IMR-90 (cell line): ENCODE measurements at regions not wholly inside any gene's neighbourhood (a gene's known extent, or its start where the extent isn't known, plus 50 kb on each side); places are given as distances from the start of the nearest gene placed in this dataset.

Source experiments
- ATAC-seq: fragments of 200-7000 bp; cut with Tn5 transposase; 2 replicates; pipeline ENCODE4 v1.9.1; 2020; ENCODE audit warnings: low read depth, mild to moderate bottlenecking, moderate library complexity
- BruUV-seq: library from RNA; stranded (reverse); fragments of 400-500 nt; replicated peaks from 2 replicates; lab custom pipeline; 2021; lab: Mats Ljungman, UMichigan
- CTCF ChIA-PET: fragments of 300-600 bp; formaldehyde crosslinking; extraction: SDS; loops from one replicate; lab custom pipeline; 2021; ENCODE audit warnings: antibody characterized with exemption; lab: Yijun Ruan, JAX
- POLR2A ChIA-PET: fragments of 300-600 bp; sonication (Branson Sonifier 250); formaldehyde crosslinking; loops from one replicate; lab custom pipeline; 2022; ENCODE audit warnings: antibody characterized with exemption; ENCODE audit not compliant: unreplicated experiment; lab: Charles Lee
- DNase-seq: peaks from one replicate; pipeline ENCODE4 v3.0.0; 2013
- H2AFZ ChIP-seq: replicated peaks from 2 replicates; pipeline ENCODE3; 2013; ENCODE audit warnings: low read length, mild to moderate bottlenecking; ENCODE audit not compliant: poor library complexity
- H2AK5ac ChIP-seq: 2 replicates; pipeline ENCODE4 v1.6.1; 2013; ENCODE audit warnings: low read depth, low read length, inconsistent platforms
- H2AK9ac ChIP-seq: replicated peaks from 2 replicates; pipeline ENCODE3; 2013; ENCODE audit warnings: mild to moderate bottlenecking, low read depth, low read length, moderate library complexity; ENCODE audit not compliant: poor library complexity
- H2BK120ac ChIP-seq: 2 replicates; pipeline ENCODE4 v1.6.1; 2013; ENCODE audit warnings: low read depth, low read length, inconsistent platforms
- H2BK15ac ChIP-seq: 3 replicates; pipeline ENCODE4 v1.6.1; 2013; ENCODE audit warnings: low read depth, low read length, inconsistent platforms
- H2BK20ac ChIP-seq: 2 replicates; pipeline ENCODE4 v1.6.1; 2013; ENCODE audit warnings: low read depth, mild to moderate bottlenecking, inconsistent platforms, low read length, moderate library complexity
- H2BK5ac ChIP-seq: 2 replicates; pipeline ENCODE4 v1.6.1; 2013; ENCODE audit warnings: mild to moderate bottlenecking, low read depth, low read length, inconsistent platforms; ENCODE audit not compliant: poor library complexity, severe bottlenecking
- H3K14ac ChIP-seq: replicated peaks from 2 replicates; pipeline ENCODE4 v1.6.1; 2013; ENCODE audit warnings: low read depth, low read length, inconsistent platforms
- H3K18ac ChIP-seq: 2 replicates; pipeline ENCODE4 v1.6.1; 2013; ENCODE audit warnings: low read depth, low read length, control low read depth
- H3K23ac ChIP-seq: 2 replicates; pipeline ENCODE4 v1.6.1; 2013; ENCODE audit warnings: low read depth, low read length, inconsistent platforms
- H3K27ac ChIP-seq: 2 replicates; pipeline ENCODE4 v1.5.1; 2013; ENCODE audit warnings: mild to moderate bottlenecking, control low read depth, low read length; ENCODE audit not compliant: insufficient read depth
- H3K27me3 ChIP-seq: 2 replicates; pipeline ENCODE4 v1.6.1; 2013; ENCODE audit warnings: low read length; ENCODE audit not compliant: control insufficient read depth, insufficient read depth
- H3K36me3 ChIP-seq: 2 replicates; pipeline ENCODE4 v1.6.1; 2013; ENCODE audit warnings: low read length, mixed read lengths; ENCODE audit not compliant: control insufficient read depth, insufficient read depth
- H3K4ac ChIP-seq: 2 replicates; pipeline ENCODE4 v1.6.1; 2013; ENCODE audit warnings: low read depth, low read length, inconsistent platforms
- H3K4me1 ChIP-seq: 2 replicates; pipeline ENCODE4 v1.6.1; 2013; ENCODE audit warnings: low read length, mixed read lengths; ENCODE audit not compliant: control insufficient read depth, insufficient read depth
- H3K4me2 ChIP-seq: 2 replicates; pipeline ENCODE4 v1.6.1; 2013; ENCODE audit warnings: low read depth, mild to moderate bottlenecking, control low read depth, low read length, moderate library complexity
- H3K4me3 ChIP-seq: 2 replicates; pipeline ENCODE4 v1.5.1; 2013; ENCODE audit warnings: low read depth, mild to moderate bottlenecking, control low read depth, low read length, moderate library complexity; ENCODE audit not compliant: insufficient read depth
- H3K56ac ChIP-seq: 2 replicates; pipeline ENCODE4 v1.6.1; 2013; ENCODE audit warnings: low read length, inconsistent platforms; ENCODE audit not compliant: insufficient read depth; ENCODE audit errors: extremely low read depth
- H3K79me1 ChIP-seq, 2 experiments: 2 replicates each; pipeline ENCODE4 v1.6.1; 2013; ENCODE audit warnings: low read length in 2 of 2, inconsistent platforms in 1 of 2, low read depth in 1 of 2
- H3K9ac ChIP-seq: 2 replicates; pipeline ENCODE4 v1.6.1; 2013; ENCODE audit warnings: low read depth, low read length, control low read depth
- H3K9me1 ChIP-seq: 2 replicates; pipeline ENCODE4 v1.6.1; 2013; ENCODE audit warnings: low read length, inconsistent platforms; ENCODE audit not compliant: insufficient read depth
- H3K9me3 ChIP-seq: 2 replicates; pipeline ENCODE4 v1.6.1; 2013; ENCODE audit warnings: low read length; ENCODE audit not compliant: control insufficient read depth, insufficient read depth
- H4K20me1 ChIP-seq: 2 replicates; pipeline ENCODE4 v1.6.1; 2013; ENCODE audit warnings: low read length, inconsistent platforms; ENCODE audit not compliant: insufficient read depth
- H4K5ac ChIP-seq: 2 replicates; pipeline ENCODE4 v1.6.1; 2013; ENCODE audit warnings: mild to moderate bottlenecking, low read depth, low read length, control low read depth
- H4K8ac ChIP-seq, 2 experiments: 2 replicates each; pipeline ENCODE4 v1.6.1; 2013; ENCODE audit warnings: low read depth in 2 of 2, low read length in 2 of 2, control low read depth in 1 of 2, inconsistent platforms in 1 of 2
- H4K91ac ChIP-seq: 2 replicates; pipeline ENCODE4 v1.6.1; 2013; ENCODE audit warnings: low read depth, low read length, inconsistent platforms; ENCODE audit not compliant: insufficient read depth
- BHLHE40 ChIP-seq: fragments of 150-350 bp; IDR thresholded peaks from 2 replicates; pipeline ENCODE4 v1.6.1; 2016; ENCODE audit warnings: mild to moderate bottlenecking, low read depth, low read length
- CEBPB ChIP-seq: IDR thresholded peaks from 2 replicates; pipeline ENCODE4 v1.6.1; 2012; ENCODE audit warnings: low read depth, low read length, improper control_type of control experiment
- ELK1 ChIP-seq: fragments of 150-350 bp; IDR thresholded peaks from 2 replicates; pipeline ENCODE4 v1.6.1; 2016; ENCODE audit warnings: low read depth, mild to moderate bottlenecking, low read length, moderate library complexity, borderline replicate concordance
- FOS ChIP-seq: fragments of 150-350 bp; IDR thresholded peaks from 2 replicates; pipeline ENCODE4 v1.6.1; 2016; ENCODE audit warnings: low read depth, low read length
- MAFK ChIP-seq: IDR thresholded peaks from 2 replicates; pipeline ENCODE4 v1.6.1; 2012; ENCODE audit warnings: low read depth, low read length, improper control_type of control experiment
- MAZ ChIP-seq: IDR thresholded peaks from 2 replicates; pipeline ENCODE4 v1.6.1; 2012; ENCODE audit warnings: low read depth, mild to moderate bottlenecking, low read length, improper control_type of control experiment, moderate library complexity, borderline replicate concordance
- RFX5 ChIP-seq: IDR thresholded peaks from 2 replicates; pipeline ENCODE4 v1.8.0; 2012; ENCODE audit warnings: low read depth, mild to moderate bottlenecking, low read length, moderate library complexity
- USF2 ChIP-seq: fragments of 150-350 bp; IDR thresholded peaks from 2 replicates; pipeline ENCODE4 v1.6.1; 2017; ENCODE audit warnings: mild to moderate bottlenecking, antibody characterized with exemption, low read length, low read depth
- dilution Hi-C: fragments of 300-500 bp; cut with HindIII; formaldehyde crosslinking; loops from one replicate; pipeline ENCODE4 v1.14.3; 2018; ENCODE audit warnings: low sequenced_read_pairs; ENCODE audit not compliant: unreplicated experiment
- in situ Hi-C: fragments of 300-500 bp; cut with MboI; formaldehyde crosslinking; loops from 3 replicates; pipeline ENCODE4 v1.14.3; 2019; ENCODE audit warnings: low sequenced_read_pairs, inconsistent platforms, mixed read lengths
- intact Hi-C: fragments of 100-400 bp; cut with micrococcal nuclease; formaldehyde crosslinking; loops from 2 replicates; pipeline ENCODE4 v1.10.0; 2022

GRCh38 chr11:134646561-134646960 is 234.5 kb upstream of the B3GAT1 start:
- Histone ChIP-seq H3K23ac (no peak overlapping the region), H3K9me3 (peaks cover 37% of the 10 kb centered on the region), H3K36me3 (no peaks in the 10 kb centered on the region), H3K27me3 (no peaks in the 10 kb centered on the region), H3K4ac (no peak overlapping the region), H3K14ac (no peak overlapping the region), H3K18ac (no peak overlapping the region), H3K4me3 (no peak overlapping the region), H3K4me2 (no peak overlapping the region), H2AFZ (no peak overlapping the region), H2BK120ac (no peak overlapping the region), H2AK9ac (no peak overlapping the region), H4K91ac (no peak overlapping the region), H2AK5ac (no peak overlapping the region), H2BK5ac (no peak overlapping the region), H4K8ac (no peak overlapping the region), H3K9ac (no peak overlapping the region), H3K79me1 (no peaks in the 10 kb centered on the region), H3K4me1 (no peaks in the 10 kb centered on the region), H3K9me1 (no peaks in the 10 kb centered on the region), H4K20me1 (no peaks in the 10 kb centered on the region), H3K56ac (no peak overlapping the region), H2BK20ac (no peak overlapping the region), H2BK15ac (no peak overlapping the region), H3K27ac (no peak overlapping the region), H4K5ac (no peak overlapping the region)
- ATAC-seq, result no peak
- POLR2A ChIA-PET, result no interaction called here
- BruUV-seq, result no TSS peak
- CTCF ChIA-PET, result no interaction called here
- no peak for DNase-seq
- dilution Hi-C loops, result no loop called here
- no peak for TF ChIP-seq ELK1
- TF ChIP-seq MAZ, result no peak
- TF ChIP-seq CEBPB, result no peak
- TF ChIP-seq RFX5, result no peak
- TF ChIP-seq USF2, result no peak
- no peak for TF ChIP-seq FOS
- no peak for TF ChIP-seq MAFK
- no peak for TF ChIP-seq BHLHE40
- in situ Hi-C loops, result no loop called here
- intact Hi-C loops, result no loop called here
